WERI-Rb-1 (cell line): ENCODE measurements at regions not wholly inside any gene's neighbourhood (a gene's known extent, or its start where the extent isn't known, plus 50 kb on each side); places are given as distances from the start of the nearest gene placed in this dataset.

Source experiments
- DNase-seq: peaks from one replicate; pipeline ENCODE4 v3.0.0-alpha.2; 2020
- H3K27ac ChIP-seq: fragments of 250-450 bp; sonication (Bioruptor Pico); 2 replicates; pipeline ENCODE4 v1.5.1; 2020; ENCODE audit warnings: mild to moderate bottlenecking, moderate library complexity
- H3K27me3 ChIP-seq: fragments of 250-450 bp; sonication (Bioruptor Pico); 2 replicates; pipeline ENCODE4 v1.5.1; 2021; ENCODE audit warnings: mild to moderate bottlenecking, low read depth, moderate library complexity; ENCODE audit not compliant: insufficient read depth, severe bottlenecking
- H3K36me3 ChIP-seq: fragments of 250-450 bp; sonication (Bioruptor Pico); 2 replicates; pipeline ENCODE4 v1.5.1; 2020; ENCODE audit warnings: mild to moderate bottlenecking, moderate library complexity
- H3K4me3 ChIP-seq: 2 replicates; pipeline ENCODE4 v1.5.1; 2011; ENCODE audit warnings: low read depth, mild to moderate bottlenecking, control low read depth, low read length
- H3K9me3 ChIP-seq: fragments of 250-450 bp; sonication (Bioruptor Pico); 2 replicates; pipeline ENCODE4 v1.5.1; 2021; ENCODE audit warnings: mild to moderate bottlenecking, moderate library complexity; ENCODE audit not compliant: severe bottlenecking
- TF ChIP-seq, protein P1 (sequence below): IDR thresholded peaks from 2 replicates; pipeline ENCODE4 v1.5.1; 2011; ENCODE audit warnings: low read depth, mild to moderate bottlenecking, control low read depth, inconsistent platforms, low read length

DNA sequence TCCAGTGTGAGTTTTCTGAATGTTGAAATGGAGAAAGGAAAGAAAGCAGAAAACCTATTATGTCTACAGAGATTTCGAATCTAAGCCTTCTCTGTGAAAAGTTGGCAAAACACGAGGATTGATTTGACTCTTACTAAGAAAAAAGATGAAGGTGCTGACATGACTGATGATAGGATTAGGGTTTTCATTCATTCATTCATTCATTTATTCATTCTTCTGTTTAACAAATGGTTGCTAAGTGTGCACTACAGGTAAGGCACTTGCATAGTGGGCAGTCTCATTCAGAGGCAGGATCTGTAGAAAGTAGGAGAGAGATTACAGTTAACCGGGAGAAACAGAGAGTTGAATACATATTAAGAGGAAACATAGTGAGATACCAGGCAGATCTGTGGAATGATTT is 137.1 kb downstream of the ZNF365 start:
- DNase-seq = no peak
- TF ChIP-seq, protein P1, sequence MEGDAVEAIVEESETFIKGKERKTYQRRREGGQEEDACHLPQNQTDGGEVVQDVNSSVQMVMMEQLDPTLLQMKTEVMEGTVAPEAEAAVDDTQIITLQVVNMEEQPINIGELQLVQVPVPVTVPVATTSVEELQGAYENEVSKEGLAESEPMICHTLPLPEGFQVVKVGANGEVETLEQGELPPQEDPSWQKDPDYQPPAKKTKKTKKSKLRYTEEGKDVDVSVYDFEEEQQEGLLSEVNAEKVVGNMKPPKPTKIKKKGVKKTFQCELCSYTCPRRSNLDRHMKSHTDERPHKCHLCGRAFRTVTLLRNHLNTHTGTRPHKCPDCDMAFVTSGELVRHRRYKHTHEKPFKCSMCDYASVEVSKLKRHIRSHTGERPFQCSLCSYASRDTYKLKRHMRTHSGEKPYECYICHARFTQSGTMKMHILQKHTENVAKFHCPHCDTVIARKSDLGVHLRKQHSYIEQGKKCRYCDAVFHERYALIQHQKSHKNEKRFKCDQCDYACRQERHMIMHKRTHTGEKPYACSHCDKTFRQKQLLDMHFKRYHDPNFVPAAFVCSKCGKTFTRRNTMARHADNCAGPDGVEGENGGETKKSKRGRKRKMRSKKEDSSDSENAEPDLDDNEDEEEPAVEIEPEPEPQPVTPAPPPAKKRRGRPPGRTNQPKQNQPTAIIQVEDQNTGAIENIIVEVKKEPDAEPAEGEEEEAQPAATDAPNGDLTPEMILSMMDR = no peak
- H3K27ac ChIP-seq = no peak overlapping the region

DNA sequence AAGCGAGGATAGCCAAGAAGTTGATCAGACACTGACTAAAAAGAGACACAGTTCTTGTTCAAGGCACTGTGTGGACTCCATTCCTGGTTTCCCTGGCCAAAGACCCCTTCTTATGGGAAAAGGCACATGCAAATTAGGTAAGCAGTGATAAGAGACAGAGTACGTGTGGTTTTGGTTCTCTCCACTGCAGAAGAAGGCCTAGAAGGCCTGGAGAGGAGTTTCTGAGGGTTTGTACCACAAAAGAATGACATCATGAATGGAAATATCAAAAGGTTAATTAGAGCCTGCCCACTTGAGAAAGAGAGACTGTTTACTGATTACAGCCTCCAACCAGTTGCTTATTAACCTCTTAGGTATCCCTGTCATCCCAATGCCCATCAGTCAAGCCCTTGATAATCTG is 137.5 kb downstream of the ZNF365 start:
- Histone ChIP-seq H3K27ac (no peak overlapping the region), H3K36me3 (no peaks in the 10 kb centered on the region), H3K4me3 (no peak overlapping the region), H3K9me3 (no peaks in the 10 kb centered on the region), H3K27me3 (peaks cover 51% of the 10 kb centered on the region)
- DNase-seq = no peak
- TF ChIP-seq, protein P1 = no peak

More for the DNA sequence above, 137.1 kb downstream of the ZNF365 start:
- Histone ChIP-seq H3K27me3 (peaks cover 53% of the 10 kb centered on the region), H3K9me3 (no peaks in the 10 kb centered on the region), H3K36me3 (no peaks in the 10 kb centered on the region), H3K4me3 (no peak overlapping the region)

DNA sequence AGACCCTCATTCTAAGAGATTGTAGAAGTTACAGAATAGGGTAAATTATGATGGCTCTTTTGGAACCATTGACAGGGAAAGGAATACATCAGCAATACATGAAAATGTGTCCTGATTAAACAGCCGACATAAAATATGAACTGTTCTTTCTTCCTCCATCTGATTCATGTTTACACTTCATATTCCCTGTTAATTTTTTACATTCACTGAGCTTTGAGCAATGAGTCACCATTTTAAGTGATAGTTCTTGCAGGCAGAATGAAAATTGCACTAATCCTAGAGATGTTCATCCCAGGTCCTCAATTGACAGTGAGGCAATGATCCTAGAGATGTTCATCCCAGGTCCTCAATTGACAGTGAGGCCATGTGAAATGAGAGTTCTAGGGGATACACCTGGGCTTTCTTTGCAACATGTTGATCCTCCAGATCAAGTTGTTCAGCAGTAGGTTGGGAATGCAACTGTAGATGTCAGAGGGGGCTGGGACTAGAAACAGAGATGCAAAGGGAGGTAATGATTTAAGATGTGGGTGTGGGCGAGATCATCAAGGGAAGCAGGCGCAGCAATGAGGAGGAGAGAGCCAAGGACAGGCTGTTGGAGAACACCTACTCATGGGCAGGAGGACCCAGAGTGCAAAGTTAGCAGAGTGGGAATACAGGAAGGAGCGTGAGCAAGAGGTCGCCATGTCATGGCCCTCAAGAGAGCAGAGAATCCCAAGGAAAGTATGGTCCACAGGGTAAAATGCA is 138.7 kb downstream of the ZNF365 start:
- no peak overlapping the region for H3K27ac ChIP-seq
- TF ChIP-seq, protein P1 = no peak
- no peak for DNase-seq
- no peaks in the 10 kb centered on the region for H3K36me3 ChIP-seq
- no peaks in the 10 kb centered on the region for H3K9me3 ChIP-seq
- no peak overlapping the region for H3K4me3 ChIP-seq
- H3K27me3 ChIP-seq = peaks cover 47% of the 10 kb centered on the region

DNA sequence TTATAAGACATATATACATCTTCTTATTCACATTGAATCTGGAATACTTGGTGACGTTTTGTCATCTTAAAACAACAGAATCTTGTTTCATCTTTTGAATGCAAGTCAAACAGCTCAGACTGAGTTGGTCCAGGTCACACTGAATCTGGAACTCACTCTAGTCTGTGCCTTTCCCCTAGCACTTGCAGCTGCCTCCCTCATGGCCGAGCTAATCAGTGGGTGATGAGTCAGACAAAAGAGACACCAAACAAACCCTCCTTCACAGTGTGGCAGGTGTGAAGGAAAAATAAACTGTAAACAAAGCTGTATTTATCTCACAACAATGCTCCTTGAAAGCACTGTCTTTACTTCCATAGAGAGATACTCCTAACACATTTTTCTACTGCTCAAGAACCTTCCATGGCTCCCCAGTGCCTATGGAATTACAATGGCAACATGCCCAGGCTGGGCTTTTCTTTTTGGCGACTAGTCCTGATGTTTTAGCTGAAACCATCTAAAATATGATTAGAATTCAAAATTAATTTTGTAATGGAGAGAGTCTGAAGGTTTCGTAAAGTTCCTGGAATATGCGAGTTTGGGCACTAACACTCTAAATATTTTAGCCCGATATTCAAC is 140.0 kb downstream of the ZNF365 start:
- no peaks in the 10 kb centered on the region for H3K9me3 ChIP-seq
- H3K27ac ChIP-seq = no peak overlapping the region
- no peaks in the 10 kb centered on the region for H3K36me3 ChIP-seq
- H3K4me3 ChIP-seq = no peak overlapping the region
- no peak for DNase-seq
- peaks cover 40% of the 10 kb centered on the region for H3K27me3 ChIP-seq
- TF ChIP-seq, protein P1 = no peak

DNA sequence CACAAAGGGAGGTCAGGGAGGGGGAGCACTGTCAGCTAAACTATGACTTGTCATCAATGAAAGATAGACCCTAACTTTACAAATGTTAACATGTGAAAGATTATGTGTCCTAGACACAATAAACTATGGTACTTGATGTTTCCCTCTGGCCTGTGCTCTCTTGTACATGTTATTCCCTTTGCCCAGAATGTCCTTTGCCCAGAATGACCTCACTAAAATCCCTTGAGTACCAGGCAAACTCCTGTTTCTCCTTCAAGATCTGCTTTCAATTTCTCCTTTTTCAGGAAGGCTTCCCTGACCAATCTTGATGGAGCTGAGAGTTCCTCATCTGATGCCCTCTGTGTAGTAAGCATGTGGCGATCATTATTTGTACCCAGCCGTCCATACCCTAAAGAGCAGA is 143.1 kb downstream of the ZNF365 start:
- Histone ChIP-seq H3K9me3 (no peaks in the 10 kb centered on the region), H3K27ac (no peak overlapping the region), H3K4me3 (no peak overlapping the region), H3K27me3 (peaks cover 25% of the 10 kb centered on the region), H3K36me3 (no peaks in the 10 kb centered on the region)
- DNase-seq = no peak
- TF ChIP-seq, protein P1 = no peak
